Kidney glomerular epithelial cell (primary cell): ENCODE measurements at regions not wholly inside any gene's neighbourhood (a gene's known extent, or its start where the extent isn't known, plus 50 kb on each side); places are given as distances from the start of the nearest gene placed in this dataset.
"Not testable (repeated sequence)": the region's sequence is repeated elsewhere in the genome, so short reads cannot be mapped to it uniquely, and the experiment has no call there.

Source experiments
- DNase-seq: peaks from one replicate; lab custom pipeline; 2025; lab: John Stamatoyannopoulos, UW

DNA sequence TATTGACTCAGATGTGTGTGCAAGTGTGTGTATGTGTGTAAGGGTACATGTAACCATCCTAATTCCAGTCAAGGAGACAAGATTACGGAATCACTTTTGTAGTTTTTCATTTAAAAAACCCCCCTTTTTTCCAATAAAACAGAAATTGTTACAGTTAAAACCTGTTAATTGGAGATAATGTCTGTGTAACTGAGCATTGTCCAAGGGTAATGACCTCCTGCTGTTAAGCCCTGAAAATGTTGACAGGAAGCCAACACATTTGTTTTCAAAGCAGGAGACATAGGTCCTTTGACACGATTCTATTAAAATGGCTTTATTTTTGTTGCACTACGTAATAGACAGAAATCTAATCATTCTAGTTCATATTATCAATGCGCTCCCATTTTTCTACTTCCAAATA, 457.3 kb upstream of the ARRDC3 start:
- DNase-seq = no peak

DNA sequence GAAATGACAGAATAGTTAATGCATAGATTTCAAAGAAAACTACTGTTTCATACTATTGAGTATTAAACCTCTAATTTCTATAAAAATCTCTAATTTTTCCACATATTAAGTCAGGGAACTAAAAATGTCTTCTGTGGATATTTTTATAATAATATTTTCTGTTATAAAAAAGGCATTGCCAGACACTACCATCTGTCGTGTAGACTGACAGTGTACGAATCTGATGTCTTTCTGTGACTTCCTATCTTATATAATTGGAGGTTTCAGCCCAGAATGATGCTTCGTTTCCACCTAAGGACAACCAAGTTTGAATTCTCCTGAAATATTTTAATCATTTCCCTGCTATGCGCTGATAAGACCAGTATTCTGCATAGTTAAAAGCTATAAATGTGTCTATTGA, 456.6 kb upstream of the ARRDC3 start:
- DNase-seq = no peak

GRCh38 chr5:91839233-91839632, 456.1 kb upstream of the ARRDC3 start:
- no peak for DNase-seq

GRCh38 chr5:91830361-91830953, 447.3 kb upstream of the ARRDC3 start:
- no peak for DNase-seq

- DNase-seq = no peak
Measured at GRCh38 chr5:91825618-91826017, 442.5 kb upstream of the ARRDC3 start.

DNA sequence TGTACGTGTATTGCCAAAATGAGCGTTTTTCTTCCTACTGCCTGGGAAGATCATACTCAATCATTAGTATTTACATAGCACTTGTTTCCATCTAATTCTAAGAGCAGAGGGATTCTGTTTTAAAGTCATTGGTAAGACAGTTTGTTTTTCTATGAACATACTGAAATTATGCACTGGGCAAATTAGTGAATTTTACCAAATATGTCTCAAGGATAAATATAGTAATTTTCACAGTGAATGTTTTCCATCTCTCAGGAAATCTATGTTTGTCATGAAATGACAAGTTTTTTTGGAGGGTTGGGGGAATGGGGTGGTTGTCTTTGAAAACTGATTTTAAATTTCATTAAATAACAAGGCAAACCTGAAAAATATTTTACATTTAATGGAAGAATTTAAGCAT, 441.3 kb upstream of the ARRDC3 start:
- no peak for DNase-seq

DNA sequence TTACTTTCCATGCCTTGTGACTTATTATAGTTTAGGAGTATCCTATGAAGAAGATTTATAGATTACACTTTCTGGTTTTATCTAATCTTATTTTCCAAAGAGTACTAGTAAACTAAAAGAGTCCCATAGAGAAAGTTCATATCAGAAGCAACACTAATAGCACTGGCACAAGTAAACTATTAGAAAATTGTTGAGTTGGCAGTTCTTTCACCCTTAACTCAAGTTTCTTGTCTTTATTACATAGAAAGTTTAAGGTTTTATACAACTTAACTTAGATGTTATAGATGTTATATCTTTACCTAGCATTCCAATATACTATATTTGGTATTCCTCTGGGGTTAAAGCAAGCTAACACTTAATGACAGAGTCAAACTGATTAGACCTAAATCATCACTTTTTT, 437.8 kb upstream of the ARRDC3 start:
- no peak for DNase-seq

GRCh38 chr5:91816681-91817080, 433.6 kb upstream of the ARRDC3 start:
- DNase-seq = no peak

DNA sequence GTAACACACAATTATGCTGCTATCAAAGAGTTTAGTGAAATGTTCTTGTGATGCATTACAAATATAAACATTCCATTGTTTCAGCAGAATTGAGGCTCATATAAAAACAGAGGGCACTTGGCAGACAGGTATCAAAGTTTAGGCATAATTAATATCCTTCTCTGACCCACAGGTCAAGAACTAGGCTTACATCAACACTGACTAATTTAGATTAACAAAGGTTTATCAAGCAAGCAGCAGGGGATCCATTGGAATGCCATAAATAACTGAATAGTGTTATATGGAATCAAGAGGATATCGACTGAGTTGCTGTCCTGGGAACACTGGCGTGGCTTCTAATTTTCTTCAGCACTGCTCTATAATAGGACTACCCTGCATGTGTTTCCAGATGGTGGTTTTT, 414.5 kb upstream of the ARRDC3 start:
- DNase-seq = no peak

DNA sequence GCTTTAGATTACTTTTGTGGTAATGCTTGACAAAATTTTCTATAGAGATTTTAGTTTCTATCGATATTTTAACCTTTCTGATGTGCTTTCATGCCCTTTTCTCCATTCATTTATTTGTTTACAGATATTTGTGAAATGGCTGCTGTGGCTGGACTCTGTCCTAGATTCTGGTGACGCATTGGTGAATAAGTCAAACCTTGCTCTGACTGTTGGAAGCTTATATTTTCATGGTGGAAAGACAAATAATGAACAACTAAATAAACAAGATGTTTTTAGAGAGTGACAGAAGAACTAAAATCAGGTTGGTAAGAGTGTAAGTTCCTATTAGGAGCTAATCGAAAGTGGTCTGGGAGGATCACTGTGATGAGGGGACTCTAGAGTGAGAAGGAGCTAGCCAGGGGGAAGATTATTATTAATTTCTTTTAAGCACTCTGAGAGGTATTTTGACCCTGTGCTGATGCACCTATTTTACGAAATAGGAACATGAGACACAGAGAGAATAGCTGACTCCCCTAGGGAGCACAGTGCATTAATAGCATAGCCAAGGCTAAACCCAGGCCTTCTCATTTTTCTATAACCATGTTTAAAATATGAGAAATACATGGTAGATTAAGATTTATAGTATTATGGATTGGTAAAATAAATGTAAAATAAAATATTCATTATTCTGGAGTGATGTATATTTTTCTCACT, 411.9 kb upstream of the ARRDC3 start:
- DNase-seq = no peak

- no peak for DNase-seq
Measured at GRCh38 chr5:91794455-91794854, 411.3 kb upstream of the ARRDC3 start.

GRCh38 chr5:91787718-91788117, 404.6 kb upstream of the ARRDC3 start:
- no peak for DNase-seq

DNA sequence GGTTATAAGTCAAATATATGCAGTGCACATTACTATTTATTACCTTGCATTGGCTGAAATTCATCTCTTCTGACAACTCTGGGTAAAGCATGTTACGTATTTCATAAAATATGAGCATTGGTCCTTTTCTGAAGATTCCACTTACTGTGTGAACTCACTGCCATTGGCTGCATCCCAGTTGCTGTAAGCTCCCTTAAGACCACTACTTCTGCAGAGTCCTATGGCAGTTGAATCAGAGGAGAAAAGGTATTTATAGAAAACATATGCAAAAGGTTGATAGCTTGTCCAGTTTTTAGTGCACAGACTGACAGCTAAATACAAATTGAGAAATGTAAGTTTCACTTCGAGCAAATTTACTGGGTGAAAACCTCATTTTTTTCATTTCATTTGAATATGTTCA, 394.6 kb upstream of the ARRDC3 start:
- no peak for DNase-seq

- DNase-seq = no peak
Measured at GRCh38 chr5:91776249-91776648, 393.1 kb upstream of the ARRDC3 start.

- DNase-seq = no peak
Measured at GRCh38 chr5:91770400-91770799, 387.3 kb upstream of the ARRDC3 start.

GRCh38 chr5:91757383-91757782, 374.3 kb upstream of the ARRDC3 start:
- not testable (repeated sequence) for DNase-seq

- DNase-seq = no peak
Measured at GRCh38 chr5:91754990-91755389, 371.9 kb upstream of the ARRDC3 start.

DNA sequence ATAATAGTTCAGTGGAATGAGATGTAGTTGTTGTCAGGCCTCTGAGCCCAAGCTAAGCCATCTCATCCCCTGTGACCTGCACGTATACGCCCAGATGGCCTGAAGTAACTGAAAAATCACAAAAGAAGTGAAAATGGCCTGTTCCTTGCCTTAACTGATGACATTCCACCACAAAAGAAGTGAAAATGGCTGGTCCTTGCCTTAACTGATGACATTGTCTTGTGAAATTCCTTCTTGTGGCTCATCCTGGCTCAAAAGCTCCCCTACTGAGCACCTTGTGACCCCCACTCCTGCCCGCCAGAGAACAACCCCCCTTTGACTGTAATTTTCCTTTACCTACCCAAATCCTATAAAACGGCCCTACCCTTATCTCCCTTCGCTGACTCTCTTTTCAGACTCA, 361.4 kb upstream of the ARRDC3 start:
- DNase-seq = not testable (repeated sequence)

DNA sequence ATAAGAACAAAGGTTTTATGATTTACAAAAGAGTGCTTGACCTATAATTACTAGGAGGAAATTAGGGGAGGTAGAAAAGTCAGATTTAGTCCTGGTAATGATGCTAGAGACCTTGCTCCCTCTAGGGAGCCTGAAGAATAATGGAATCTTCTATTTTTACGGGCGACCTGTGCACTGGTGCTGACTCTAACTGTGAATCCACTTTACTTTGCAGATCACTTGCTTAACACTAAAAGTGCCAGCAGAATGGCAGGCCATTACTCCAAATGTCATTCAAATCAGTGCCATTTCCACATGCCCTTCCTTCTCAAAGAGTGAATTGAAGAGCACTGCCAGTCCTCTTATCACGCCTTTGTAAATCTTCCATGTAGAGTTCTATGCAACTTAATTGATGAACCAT, 359.4 kb upstream of the ARRDC3 start:
- DNase-seq = no peak

DNA sequence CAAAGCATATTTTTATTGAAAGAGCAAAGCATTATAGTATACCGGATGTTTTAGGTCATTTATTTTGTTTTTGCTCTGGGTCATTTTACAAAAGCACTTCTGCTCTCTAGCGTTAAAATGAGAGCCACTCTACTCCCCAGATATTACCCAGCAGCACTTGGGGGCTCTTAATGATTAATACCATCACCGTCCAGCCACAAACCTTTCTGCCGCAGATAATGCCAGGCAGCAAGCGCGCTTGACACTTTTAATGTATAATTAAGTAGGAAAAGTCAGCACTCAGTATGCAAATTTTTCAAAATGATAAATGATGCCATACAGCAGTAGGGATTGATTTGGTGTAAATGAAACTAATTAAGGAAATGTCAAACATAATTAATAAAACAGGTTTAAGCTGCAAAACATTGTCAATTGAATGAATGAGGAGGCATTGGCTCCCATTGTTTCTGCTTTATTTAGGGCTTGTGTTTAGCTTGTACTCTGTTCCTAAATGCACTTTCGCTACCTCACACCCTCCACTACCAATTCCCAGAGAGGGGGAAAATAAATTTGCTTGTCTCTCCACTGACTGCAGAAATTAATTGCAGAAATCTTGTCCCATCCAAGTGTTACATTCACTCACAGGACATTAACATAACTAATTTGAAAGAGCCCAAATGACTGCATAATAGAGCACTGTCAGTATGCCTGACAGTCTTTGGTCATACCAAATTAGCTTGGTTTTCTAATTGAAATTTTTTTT, 358.8 kb upstream of the ARRDC3 start:
- DNase-seq = no peak

GRCh38 chr5:91730026-91730425, 346.9 kb upstream of the ARRDC3 start:
- no peak for DNase-seq

- DNase-seq = no peak
Measured at GRCh38 chr5:91727463-91727862, 344.3 kb upstream of the ARRDC3 start.

- no peak for DNase-seq
Measured at GRCh38 chr5:91722736-91723467, 339.8 kb upstream of the ARRDC3 start.
